HG03575 (cell line): ENCODE measurements at regions not wholly inside any gene's neighbourhood (a gene's known extent, or its start where the extent isn't known, plus 50 kb on each side); places are given as distances from the start of the nearest gene placed in this dataset.
"Not testable (repeated sequence)": the region's sequence is repeated elsewhere in the genome, so short reads cannot be mapped to it uniquely, and the experiment has no call there.

ENCODE experiments used
- ATAC-seq: cut with Tn5 transposase; IDR thresholded peaks from one replicate; pipeline ENCODE4 v1.9.1; 2021; ENCODE audit not compliant: unreplicated experiment, insufficient number of reproducible peaks, low FRiP score; ENCODE audit errors: extremely low read depth

DNA sequence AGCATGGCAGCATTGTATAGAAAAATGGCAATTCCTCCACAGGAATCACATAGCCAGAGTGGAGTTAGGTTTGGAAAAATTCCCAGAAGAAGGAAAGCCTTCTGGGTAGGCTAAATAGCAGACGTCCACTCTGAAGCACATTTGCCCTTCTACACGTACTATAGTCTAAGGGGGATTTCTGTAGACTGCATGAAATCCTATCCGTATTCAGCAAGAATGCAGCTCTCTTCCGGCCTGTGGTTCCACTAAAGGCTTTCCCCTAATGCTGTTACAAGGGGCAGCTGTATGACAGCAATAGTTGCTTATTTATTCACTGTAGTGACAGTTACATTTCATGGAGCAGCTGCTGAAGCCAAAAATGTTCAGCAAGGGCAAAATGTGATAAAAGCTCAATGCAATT is 263.6 kb downstream of the RWDD3 start:
- ATAC-seq, result no peak

DNA sequence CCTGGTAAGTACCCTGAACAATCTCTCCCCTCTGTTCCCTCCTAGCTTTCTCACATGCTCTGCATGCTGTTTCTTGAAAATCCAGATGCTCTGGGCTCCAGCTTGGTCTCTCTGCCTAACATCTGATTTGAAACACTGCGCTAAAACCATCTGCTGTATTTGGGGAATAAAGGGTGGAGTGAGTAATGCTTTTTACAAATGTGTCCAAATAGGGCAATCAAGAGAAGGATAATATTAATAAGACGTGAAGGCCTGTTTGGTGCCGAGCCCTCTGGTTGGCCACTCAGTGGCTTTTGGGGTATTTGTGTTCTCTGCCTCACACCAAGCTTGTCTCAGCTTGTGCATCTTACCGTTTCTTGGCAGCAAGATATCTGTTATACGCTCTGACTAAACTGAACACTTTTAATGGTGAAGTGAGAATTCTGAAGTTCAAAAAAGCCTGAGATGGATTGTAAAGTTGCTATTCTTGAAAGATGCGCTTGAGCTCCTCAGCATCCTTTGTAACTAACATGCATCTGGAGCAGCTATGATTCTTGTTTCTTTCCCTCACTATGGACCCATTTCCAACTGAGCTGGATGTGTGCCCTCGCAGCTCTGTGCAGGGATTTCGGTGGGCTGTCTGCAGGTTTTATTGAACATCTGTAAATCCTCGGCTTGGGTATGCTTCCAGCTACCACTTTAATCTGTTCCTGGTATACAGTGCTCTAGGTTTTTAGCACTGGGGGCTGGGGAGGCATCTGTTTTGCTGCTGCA is 269.4 kb downstream of the RWDD3 start:
- ATAC-seq, result no peak

DNA sequence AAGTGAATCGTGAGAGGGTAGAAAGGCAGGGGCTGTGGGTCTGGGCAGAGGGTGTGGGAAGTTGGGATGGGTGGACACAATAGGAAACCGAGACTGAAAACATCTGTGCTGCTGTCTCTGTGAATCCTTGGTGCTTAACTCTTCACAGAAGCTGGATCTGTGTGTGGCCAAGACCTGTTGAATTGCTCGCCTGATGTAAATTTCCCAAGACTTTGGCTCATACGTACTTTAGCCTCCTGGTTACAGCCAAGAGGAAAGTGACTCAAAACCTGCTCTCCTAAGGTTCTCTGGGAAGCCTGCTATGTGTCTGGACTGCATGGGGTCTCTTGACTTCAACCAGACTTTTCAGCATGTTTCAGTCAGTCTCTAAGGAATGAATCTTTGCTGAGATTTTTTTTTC is 270.3 kb downstream of the RWDD3 start:
- ATAC-seq, result no peak

GRCh38 chr1:95506736-95507414 is 272.9 kb downstream of the RWDD3 start:
- ATAC-seq, result no peak

DNA sequence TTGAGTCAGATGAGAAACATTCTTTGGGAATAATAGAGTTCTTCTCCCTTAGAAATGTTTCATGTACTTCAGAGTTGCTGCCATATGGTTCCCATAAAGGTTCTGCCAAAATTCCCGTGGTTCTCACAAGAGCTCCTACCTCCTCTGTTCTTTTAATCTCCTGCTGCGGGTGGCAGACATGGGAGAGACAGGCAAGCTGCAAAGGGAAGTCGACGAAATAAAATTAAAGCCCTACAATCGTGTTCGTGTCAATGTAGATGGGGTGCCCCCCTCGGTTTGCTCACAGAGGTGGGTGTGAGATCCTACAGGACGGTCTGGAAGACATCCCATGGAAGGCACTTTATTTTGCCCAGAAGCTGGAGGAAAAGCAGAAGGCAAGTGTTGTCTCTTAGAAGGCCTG is 276.0 kb downstream of the RWDD3 start:
- no peak for ATAC-seq

DNA sequence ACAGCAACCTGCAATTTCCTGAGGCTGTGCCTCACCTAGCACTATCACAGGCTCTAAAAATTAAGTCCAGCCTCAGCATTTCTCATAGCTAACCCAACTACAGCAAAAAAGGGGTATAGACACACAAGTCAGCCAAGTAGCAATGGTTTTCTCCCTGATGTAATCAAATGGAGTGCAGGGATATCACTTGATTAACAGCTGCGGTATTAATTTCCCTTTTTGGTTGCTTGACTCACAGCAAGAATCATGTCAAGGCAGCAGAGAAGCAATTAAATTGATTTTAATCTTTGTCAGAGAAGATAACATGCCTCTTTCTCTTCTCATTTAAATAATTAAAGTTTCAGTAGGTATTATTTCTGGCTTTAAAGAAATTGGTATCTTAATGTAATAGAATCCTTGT is 278.9 kb downstream of the RWDD3 start:
- ATAC-seq, result no peak

GRCh38 chr1:95517506-95517905 is 283.5 kb downstream of the RWDD3 start:
- ATAC-seq, result no peak

- no peak for ATAC-seq
These were observed 284.3 kb downstream of the RWDD3 start for GRCh38 chr1:95518310-95518709.

GRCh38 chr1:95520390-95520789 is 286.4 kb downstream of the RWDD3 start:
- ATAC-seq, result no peak

- ATAC-seq, result no peak
These were observed 298.3 kb downstream of the RWDD3 start for GRCh38 chr1:95532335-95532734.

GRCh38 chr1:95534985-95535384 is 301.0 kb downstream of the RWDD3 start:
- no peak for ATAC-seq

- no peak for ATAC-seq
These were observed 301.6 kb downstream of the RWDD3 start for GRCh38 chr1:95535614-95536013.

DNA sequence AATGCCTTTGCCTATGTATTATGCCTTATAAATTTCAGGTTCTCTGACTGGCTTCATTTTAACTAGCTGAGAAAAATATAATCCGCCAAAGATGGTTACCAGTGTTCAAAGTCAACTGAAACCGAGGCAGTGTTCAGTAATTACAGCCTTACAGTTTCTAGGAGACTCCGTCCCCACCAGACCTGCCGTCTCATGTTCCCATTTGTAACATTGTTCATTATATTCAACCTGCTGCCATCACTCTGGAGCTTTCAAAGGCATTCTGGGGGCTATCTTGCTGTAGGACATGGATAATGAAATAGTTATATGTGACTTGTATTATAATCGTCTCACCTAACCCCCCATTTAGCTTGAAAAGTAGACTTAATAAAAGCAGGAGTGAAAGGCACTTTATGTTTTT is 302.5 kb downstream of the RWDD3 start:
- no peak for ATAC-seq

- ATAC-seq, result no peak
These were observed 303.2 kb downstream of the RWDD3 start for GRCh38 chr1:95537176-95537575.

DNA sequence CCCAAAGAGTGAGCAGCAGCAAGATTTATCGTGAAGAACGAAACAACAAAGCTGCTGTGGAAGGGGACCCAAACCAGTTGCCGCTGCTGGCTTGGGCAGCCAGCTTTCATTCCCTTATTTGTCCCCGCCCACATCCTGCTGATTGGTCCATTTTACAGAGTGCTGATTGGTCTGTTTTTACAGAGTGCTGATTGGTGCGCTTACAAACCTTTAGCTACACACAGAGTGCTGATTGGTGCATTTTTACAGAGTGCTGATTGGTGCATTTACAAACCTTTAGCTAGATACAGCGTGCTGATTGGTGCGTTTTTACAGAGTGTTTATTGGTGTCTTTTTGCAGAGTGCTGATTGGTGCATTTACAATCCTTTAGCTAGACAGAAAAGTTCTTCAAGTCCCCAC is 304.2 kb downstream of the RWDD3 start:
- ATAC-seq, result not testable (repeated sequence)

DNA sequence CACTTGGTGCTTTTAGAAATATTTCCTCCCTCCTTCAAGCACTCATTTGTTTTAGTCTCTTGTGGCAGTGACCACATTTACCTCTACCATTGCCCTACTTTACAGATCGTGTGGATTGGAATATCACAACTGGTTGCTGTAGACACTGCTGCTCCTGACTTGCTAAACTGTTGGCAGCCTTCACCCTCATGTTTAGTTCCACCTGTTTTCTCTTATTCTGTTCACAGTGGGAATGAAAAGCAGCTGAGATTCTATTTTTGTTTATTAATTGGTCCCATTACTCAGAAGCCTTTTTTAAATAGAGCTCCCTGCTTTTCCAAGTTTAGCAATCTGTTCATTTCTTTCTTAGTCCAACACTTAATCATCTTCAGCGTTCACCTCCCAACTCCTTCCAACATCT is 308.9 kb downstream of the RWDD3 start:
- no peak for ATAC-seq

- no peak for ATAC-seq
These were observed 313.0 kb downstream of the RWDD3 start for GRCh38 chr1:95547005-95547404.

DNA sequence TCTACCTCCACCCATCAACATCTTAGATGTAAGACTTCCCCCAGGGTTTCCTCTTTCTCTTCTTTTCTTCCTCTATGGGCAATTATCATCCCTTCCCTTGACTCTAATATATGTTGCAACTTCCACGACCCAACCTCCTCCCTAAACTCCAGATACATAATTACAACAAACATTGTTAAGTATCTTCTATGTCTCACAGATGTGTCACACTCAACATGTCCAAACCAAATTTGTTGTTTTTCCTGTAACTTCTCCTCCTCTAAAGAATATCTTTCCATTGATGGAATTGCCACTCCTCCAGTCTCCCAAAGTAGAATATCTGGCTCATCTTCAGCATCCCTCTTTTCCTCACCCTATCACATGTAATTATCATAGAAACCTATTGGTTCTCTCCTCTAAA is 314.2 kb downstream of the RWDD3 start:
- ATAC-seq, result no peak

- no peak for ATAC-seq
These were observed 317.2 kb downstream of the RWDD3 start for GRCh38 chr1:95551201-95551600.

- ATAC-seq, result no peak
These were observed 319.6 kb downstream of the RWDD3 start for GRCh38 chr1:95553595-95553994.

DNA sequence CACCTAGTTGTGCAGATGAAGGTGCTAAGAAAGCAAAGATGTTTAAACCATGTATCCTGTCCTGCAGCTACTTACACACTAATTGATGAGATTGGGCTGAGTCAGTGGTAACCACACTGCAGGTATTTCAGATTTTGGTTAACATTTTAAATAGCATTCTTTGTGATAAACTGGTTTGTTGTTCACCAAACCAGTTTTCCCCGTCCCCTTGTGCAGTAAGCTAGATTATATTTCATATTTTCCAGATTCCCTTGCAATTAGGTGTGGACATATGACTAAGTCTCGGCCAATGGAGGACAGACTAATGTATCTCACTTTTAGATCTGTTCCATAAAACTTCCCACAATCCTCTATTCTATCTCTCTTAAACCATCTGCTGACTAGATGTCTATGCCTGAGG is 320.4 kb downstream of the RWDD3 start:
- no peak for ATAC-seq
